NOMO-1 treated with DMSO at 0.1 percent for 48 hours (cell line): ENCODE measurements at regions not wholly inside any gene's neighbourhood (a gene's known extent, or its start where the extent isn't known, plus 50 kb on each side); places are given as distances from the start of the nearest gene placed in this dataset.
"Not testable (repeated sequence)": the region's sequence is repeated elsewhere in the genome, so short reads cannot be mapped to it uniquely, and the experiment has no call there.

Experiments
- DNase-seq: peaks from one replicate; lab custom pipeline; 2025; ENCODE audit not compliant: unreplicated experiment; lab: John Stamatoyannopoulos, UW

DNA sequence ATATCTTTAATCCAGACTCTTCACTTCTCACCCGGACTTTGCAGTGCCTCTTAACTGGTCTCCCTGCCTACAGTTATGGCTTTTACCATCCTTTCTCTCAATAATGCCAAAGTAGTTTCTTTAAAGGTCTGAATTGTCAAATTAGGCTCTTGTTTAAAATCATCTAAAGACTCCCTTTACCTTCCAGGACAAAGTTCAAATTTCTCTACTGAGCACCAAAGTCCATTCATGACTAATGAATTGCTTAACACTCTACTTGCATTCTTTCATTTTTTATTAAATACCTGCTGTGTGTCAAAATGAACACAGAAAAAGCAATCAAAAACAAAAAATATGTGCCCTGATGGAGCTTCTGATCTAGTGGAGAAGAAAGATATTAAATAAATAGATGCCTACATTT, 472.4 kb upstream of the UBE2E2 start:
- DNase-seq, result no peak

DNA sequence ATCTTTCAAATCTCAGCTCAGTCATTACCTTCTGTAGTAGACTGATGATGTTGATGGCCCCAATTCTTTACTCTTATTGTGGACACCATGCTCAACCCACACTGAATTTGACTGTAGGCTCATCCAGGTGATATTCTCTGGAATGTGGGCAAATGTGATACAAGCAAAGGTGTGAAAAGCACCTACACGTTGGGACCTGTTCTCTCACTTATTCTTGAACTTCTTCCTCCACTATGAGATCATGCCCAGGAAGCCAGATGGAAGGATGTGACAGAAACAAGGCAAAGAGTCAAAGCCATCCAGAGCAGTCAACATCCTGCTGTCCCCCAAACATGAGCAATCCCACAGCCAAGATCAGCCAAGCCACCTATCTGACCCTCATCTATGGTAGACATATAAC, 471.2 kb upstream of the UBE2E2 start:
- no peak for DNase-seq

DNA sequence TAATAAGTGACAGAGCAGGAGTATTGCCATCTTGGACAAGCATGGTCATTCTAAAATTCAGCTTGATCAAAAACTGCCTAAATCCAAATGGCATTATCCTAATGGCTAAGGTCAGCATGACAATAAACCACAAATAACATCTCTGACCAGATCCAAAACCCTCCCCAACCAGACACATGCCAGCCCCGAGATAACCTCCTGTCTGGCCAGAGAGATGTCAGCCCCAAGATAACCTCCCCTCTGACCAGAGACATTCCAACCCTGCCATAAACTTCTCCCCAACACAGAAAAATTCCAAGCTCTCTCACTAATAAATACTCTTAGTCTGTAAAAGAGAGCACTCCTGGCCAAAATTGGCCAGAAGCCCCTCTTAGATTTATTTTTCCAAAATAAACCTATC, 470.5 kb upstream of the UBE2E2 start:
- DNase-seq, result no peak

DNA sequence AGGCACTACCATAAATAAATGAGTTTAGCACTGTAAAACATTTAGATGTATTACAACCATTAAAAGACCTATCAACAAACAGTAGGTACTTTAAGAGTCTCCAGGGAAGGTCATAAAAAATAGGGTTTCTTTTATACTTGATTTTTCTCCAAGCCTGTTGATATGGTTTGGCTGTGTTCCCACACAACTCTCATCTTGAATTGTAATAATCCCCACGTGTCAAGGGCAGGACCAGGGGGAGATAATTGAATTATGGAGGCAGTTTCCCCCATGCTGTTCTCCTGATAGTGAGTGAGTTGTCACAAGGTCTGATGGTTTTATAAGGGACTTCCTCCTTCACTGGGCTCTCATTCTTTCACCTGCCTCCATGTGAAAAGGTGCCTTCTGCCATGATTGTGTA, 468.9 kb upstream of the UBE2E2 start:
- peak; percentile 40 for DNase-seq

DNA sequence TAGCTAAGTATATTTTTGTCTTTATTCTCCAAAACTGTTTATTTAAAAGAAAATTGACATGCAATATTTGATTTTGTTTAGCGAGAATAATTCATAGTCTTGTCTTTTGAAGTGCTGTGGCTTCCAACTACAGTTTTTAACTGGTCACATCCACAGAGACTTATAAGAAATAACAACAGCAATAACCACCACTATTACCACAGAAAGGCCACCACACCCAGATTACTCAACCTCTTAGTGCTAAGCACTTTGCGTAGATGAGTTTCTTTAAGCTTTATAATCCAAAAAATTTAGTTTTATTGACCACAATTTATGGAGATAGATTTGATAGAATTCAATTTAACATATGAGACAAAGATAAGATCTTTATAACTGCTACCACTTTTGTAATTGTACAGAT, 468.4 kb upstream of the UBE2E2 start:
- DNase-seq, result peak; percentile 70

DNA sequence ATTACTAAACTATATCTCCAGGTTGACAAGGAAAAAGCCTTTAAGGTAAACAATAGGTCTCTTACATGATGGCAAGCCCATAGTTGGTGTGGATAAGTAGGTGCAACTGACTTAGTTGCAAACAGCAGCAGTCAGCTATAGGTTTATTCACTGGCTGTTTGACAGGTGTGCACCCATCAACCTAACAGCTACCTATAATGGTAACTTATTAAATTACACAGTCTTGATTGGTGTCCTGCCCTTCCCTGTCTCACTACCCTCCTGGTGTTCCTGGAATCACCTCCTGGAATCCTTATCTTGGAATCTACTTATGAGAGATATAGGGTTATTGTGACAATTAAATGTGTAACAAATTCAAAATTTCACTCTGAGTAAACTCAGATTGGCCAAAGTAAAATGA, 467.8 kb upstream of the UBE2E2 start:
- no peak for DNase-seq

DNA sequence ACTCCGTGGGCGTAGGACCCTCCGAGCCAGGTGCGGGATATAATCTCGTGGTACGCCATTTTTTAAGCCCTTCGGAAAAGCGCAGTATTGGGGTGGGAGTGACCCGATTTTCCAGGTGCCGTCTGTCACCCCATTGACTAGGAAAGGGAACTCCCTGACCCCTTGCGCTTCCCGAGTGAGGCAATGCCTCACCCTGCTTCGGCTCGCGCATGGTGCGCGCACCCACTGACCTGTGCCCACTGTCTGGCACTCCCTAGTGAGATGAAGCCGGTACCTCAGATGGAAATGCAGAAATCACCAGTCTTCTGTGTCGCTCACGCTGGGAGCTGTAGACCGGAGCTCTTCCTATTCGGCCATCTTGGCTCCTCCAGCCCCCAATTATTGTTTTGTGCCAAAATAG, 459.7 kb upstream of the UBE2E2 start:
- DNase-seq, result not testable (repeated sequence)

DNA sequence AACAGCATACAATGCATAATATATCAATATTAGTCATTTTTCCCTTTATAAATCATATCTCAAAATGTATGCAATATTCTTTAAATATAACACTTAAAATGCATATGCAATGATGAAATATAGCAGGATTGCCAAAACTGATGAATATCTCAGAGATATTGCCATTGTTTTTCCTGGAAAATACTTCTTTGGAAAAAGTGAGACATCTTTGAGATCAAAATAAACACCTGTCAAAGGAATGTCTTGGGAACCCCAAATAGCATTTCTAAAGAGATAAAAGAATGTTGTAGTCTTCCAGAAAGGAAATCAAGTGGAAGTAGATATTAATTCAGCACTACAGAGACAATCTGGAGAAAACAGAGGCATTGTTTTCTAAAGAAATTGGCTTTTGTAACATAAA, 457.8 kb upstream of the UBE2E2 start:
- no peak for DNase-seq

DNA sequence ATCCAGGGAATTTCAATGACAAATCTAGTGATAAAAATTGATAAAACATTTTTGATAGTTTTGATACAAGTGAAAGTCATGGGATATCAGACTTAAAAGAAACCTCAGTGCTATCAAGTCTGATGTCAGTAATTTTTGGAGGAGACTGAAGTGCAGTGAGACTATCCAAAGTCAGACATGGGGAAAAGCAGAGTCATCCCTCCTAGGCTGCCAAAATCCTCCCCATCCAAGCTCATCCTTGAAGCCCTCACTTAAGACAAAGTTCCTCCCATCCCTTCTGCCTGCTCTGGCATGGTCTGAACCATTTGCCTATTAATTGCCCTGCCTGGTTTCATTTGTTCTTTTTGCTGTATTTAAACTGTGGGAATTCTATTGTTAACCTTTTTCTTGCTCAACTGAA, 456.9 kb upstream of the UBE2E2 start:
- DNase-seq, result no peak

DNA sequence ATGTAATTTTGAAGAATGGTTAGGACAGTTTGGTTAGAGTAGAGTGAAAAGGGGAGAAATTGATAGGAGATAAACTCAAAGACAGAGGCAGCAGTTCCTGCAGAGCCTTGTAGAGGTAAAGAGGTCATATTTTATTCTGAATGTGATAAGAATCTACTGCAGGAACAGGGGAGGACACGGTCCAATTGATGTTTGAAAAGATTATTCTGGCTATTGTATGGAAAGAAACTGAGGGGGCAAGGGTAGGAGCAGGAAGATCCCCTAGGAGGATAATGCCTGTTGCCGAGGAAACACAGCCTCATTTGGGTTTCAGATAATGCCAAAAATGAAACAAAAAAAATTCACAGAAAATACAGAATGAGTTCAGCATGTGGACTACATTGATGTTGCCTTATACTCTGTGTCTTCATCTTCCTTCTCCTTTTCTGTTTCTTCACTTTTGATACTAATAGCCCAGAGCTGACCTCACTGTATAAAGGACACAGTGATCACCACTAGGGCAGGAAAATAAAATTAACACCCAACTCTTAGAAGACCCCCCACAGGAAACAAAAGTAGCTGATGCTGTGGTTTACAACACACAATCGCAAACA, 454.6 kb upstream of the UBE2E2 start:
- no peak for DNase-seq

DNA sequence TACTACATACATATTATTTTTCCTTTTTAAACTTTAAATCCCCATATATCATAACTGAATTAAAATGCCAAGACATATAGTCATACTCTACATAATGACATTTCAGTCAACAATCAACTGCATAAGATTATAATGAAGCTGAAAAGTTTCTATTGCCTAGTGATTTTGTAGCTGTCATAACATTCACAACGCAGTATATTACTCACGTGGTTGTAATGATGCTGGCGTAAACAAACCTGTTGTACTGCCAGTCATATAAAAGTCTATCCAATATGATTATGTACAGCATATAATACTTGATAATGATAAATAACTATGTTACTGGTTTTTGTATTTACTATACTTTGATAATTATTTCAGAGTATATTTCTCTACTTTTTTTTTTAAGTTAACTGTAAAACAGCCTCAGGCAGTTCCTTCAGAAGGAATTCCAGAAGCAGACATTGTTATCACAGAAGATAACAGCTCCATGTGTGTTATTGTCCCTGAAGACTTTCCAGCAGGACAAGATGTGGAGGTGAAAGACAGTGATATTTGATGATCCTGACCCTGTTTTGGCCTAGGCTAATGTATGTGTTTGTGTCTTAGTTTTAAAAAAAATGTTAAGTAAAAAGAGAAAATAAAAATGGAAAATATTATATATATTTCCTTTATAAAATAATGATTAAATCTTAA, 443.4 kb upstream of the UBE2E2 start:
- DNase-seq, result no peak

DNA sequence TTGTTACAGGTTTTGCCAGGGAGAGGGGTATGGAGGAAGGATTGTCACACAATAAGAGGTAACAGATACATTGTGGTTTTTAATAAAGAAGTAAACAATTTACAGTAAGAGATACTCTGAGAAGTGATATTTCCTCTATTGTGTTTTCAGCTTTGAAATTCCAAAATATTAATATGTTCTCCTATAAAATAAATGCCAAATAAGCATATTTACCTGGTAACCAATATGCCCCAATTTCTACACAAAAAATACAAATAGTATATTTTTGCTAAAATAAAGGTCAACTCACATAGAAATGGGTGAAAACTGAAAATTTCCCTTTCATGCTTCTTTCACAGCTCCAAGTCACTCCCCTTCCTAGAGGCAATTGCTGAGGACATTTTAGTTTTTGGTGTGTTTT, 437.4 kb upstream of the UBE2E2 start:
- DNase-seq, result no peak

DNA sequence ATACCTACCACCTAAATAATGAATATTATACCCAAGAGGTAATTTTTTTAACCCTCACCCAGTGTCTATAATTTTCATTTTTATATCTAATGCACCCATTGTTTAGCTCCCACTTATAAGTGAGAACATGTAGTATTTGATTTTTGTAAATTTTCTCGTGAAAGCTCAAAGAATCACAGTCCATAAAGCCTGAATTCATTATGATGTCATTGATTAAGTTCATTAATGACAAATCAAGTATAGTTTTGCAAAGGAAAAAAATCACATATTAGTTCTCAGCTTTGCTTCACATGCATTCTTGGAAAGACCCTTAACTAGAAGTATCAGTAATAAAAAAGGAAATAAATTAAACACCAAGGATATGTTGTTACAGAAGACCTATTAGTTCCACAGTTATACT, 425.3 kb upstream of the UBE2E2 start:
- DNase-seq, result no peak

DNA sequence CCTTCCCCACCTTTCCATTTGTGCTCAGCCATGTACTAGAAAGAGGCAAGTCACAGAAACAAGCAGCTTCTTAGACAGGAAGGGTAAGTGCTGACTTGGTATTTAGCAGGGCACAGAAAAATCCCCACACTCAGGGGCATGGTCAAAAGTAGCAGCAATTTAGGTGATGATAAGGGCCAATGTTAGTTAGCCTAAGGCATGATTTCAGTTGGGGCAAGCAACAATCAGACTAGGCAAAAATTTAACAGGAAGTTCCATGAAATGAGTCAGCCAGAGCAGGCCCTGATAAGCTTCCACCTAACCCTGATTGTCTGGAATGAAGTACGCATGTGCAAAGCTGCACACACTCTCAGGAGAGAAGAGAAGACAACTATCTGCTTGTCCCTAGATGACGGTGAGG, 423.4 kb upstream of the UBE2E2 start:
- DNase-seq, result no peak

DNA sequence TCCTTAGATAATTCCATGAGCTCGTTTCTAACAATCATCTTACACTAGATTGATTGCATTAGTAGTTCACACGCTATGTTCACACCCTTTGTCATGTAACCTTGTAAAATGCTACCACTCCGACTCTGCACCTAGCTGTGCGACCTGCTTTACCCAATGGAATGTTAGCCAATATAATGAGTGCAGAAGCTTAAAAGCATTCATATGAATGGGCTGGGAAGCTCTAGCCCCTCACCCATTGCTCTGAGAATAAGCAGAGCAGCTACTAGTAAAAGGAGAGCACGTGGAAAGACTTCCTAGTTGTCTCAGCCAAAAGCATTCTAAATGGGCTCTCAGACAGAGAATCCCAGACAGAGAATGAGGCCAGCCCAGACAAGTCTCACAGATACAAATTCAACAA, 410.6 kb upstream of the UBE2E2 start:
- DNase-seq, result no peak

DNA sequence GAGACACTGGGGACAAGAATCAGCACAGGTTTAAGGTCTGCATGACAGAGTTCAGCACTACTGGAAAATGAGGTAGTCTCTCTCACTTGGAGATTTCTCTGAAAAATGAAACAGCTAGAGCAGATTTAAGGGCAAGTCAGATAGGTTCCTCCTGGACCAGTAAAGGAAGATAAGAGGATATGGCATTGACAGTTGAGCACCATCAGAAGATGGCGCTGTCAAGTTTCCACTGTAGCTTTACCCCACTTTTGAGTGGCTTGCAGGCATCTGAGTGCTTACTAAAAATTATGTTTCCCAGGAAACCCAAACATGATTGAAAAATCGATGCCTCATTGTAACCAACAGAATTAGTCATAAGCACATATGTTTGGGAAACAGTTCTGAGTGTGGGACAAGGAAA, 407.2 kb upstream of the UBE2E2 start:
- no peak for DNase-seq

DNA sequence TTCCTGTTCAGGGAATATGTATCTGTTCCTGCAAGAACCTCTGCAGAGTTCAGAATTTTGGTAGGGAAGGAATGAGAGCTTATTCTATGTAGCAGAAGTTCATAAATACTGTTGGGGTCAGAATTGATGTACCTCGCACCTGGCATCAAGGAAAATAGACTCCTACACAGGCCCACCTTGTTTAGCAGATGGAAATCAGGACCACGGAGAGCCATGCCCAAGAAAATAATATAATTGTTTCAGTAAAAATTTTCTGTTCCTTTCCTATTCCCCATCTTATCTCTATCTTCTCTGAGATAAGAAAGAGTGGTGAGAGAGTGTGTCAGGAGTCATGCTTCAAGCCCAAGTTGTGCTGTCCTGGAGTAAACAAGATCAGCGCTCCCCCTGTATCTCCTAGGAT, 404.7 kb upstream of the UBE2E2 start:
- no peak for DNase-seq

DNA sequence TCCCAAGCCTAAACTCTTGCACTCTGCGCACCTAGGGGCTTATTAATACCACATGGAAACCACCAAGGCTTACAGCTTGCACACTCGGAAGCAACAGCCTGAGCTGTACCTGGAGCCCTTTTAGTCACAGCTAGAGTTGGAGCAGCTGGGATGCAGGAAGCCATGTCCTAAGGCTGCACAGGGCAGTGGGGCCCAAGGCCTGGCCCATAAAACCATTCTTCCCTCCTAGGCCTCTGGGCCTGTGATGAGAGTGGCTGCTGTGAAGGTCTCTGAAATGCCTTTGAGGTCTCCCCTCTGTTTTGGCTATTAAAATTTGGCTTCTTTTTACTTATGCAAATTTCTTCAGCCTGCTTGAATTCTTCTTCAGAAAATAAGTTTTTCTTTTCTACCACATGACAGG, 383.9 kb upstream of the UBE2E2 start:
- no peak for DNase-seq

DNA sequence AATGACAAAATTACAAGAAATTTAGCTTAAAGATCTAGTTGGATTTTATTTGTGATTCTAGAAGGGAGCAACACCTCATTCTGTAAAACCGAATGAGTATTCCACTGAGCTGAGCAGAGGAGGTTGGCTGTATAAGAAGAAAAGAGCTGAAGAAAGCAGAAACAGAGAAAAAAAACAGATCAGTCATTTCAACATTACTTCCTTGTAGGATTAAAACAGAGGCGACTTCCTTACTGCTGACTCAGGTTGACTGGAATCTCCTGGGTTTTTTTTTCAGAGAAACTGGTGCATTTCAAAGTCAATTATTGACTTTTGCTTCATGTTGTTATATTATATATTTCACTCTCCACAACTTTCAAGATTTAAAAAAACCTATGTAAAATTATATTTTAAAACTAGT, 368.1 kb upstream of the UBE2E2 start:
- DNase-seq, result no peak

DNA sequence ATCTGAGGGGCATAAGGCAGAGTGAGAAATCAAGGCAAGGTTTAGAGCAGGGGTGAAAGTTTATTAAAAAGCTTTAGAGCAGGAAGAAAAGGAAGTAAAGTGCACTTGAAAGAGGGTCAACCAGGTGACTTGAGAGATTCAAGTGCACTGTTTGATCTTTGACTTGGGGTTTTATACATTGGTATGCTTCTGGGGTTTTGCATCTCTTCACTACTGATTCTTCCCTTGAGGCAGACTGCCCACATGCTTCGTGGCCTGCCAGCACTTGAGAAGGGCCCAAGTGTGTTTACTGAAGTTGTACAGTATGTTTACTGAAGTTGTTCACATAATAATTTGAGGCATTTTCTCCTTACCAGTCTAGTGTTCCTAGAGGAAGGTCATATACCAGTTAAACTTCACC, 367.0 kb upstream of the UBE2E2 start:
- no peak for DNase-seq

DNA sequence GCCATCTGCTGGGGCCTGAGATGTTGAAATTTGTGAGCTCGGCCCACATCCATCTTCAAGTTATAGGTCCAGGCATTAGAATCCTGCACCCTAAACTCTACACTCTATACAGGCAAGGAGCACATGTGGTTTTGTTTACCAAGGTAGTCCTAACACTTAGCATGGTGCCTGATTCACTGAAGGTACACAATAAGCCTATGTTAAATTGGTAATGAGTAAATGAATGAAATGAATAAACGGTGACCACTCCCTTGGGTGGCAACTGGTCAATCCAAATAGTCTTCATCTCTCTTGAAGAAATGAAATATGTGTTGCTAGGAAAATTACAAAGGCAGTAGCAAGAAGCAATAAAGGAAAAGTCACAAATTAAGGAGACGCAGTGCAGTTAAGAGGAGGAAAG, 359.3 kb upstream of the UBE2E2 start:
- DNase-seq, result no peak

DNA sequence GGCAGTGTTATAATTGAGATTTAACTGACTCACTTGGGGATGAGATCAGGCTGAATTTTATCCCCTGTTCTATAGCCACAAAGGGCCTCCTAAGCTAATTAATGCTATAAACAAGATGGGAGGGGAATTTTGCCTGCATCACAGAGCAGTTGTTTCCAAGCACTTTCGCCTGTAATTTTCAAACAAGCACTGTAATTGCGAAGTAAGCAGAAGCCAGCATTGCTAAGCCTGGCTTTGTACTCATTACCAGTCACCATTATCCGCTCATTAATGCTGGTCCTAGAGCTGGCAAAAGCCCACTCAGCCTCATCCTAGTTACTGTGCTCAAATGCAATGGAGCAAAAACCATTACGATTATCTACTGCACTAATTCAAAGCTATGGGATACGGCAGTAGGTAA, 356.6 kb upstream of the UBE2E2 start:
- no peak for DNase-seq

DNA sequence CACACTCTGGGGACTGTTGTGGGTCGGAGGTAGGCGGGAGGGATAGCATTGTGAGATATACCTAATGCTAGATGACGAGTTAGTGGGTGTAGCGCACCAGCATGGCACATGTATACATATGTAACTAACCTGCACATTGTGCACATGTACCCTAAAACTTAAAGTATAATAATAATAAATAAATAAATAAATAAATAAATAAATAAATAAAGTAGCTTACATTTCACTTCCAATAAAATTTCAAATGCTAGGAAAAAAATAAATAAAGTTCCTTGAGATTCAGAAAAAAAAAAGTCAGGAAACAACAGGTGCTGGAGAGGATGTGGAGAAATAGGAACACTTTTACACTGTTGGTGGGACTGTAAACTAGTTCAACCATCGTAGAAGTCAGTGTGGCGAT, 353.5 kb upstream of the UBE2E2 start:
- DNase-seq, result not testable (repeated sequence)
